ENCODE measurements at regions not wholly inside any gene's neighbourhood (a gene's known extent, or its start where the extent isn't known, plus 50 kb on each side); places are given as distances from the start of the nearest gene placed in this dataset.

GRCh38 chr15:29554531-29554930 is 267.7 kb downstream of the TJP1 start:
- DNase-seq (ENCODE audit: low read depth): no peak

- no peak for DNase-seq (ENCODE audit: low read depth)
Measured at GRCh38 chr15:29550834-29551465, 271.3 kb downstream of the TJP1 start.

DNA sequence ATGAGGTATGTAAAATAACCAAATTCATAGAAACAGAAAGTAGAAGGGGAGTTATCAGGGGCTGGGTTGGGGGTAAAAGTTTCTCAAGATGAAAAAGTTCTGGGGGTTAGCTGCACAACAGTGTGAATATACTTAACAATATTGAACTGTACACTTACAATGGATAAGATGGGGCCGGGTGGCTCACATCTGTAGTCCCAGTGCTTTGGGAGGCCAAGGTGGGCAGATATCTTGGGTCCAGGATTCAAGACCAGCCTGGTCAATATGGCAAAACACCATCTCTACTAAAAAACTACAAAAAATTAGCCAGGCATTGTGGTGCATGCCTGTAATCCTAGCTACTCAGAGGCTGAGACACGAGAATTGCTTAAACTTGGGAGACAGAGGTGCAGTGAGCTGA is 274.3 kb downstream of the TJP1 start:
- no peak for DNase-seq (ENCODE audit: low read depth)

GRCh38 chr15:29544513-29545128 is 275.0 kb upstream of the NSMCE3 start:
- DNase-seq (ENCODE audit: low read depth): no peak

- no peak for DNase-seq (ENCODE audit: low read depth)
Measured at GRCh38 chr15:29542994-29543393, 273.4 kb upstream of the NSMCE3 start.

DNA sequence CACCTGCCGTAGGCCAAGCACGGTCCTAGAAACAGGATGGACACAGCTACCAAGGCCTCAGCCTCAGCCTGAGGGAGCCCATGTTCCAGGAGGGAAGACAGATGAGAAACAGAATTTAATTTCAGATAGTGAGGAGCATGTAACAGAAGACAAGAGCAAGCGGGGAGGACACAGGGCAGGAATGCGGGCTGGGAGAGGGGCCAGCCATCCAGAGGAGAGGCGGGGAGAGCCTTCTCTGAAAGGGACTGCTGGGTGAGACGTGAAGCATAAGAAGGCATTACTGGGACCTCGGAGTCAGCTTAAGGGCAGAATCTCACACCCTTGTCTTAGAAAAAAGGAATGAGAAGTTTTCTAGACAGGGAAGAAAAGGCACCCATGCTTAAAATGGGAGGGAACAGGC is 271.7 kb upstream of the NSMCE3 start:
- no peak for DNase-seq (ENCODE audit: low read depth)

GRCh38 chr15:29540479-29540878 is 270.9 kb upstream of the NSMCE3 start:
- DNase-seq (ENCODE audit: low read depth): no peak

GRCh38 chr15:29539736-29540135 is 270.1 kb upstream of the NSMCE3 start:
- DNase-seq (ENCODE audit: low read depth): no peak

DNA sequence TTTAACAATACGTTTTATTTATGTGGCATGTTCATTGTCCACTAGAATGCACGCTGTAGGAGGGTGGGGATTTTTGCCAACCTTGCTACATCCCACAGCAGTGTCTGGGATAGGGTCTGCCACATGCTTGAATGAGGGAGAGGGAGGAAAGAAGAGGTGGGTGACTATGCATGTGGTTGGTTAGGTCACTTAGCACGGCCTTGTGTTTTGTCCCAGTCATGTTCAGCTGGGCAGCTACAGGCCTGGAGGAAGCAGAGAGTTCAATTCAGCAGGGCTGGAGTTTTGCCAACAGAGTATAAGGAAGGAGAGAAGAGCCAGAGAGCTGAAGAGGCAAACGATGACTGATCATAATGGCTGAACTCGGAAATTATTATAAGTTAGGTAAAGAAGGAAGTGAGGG is 268.4 kb upstream of the NSMCE3 start:
- DNase-seq (ENCODE audit: low read depth): no peak

DNA sequence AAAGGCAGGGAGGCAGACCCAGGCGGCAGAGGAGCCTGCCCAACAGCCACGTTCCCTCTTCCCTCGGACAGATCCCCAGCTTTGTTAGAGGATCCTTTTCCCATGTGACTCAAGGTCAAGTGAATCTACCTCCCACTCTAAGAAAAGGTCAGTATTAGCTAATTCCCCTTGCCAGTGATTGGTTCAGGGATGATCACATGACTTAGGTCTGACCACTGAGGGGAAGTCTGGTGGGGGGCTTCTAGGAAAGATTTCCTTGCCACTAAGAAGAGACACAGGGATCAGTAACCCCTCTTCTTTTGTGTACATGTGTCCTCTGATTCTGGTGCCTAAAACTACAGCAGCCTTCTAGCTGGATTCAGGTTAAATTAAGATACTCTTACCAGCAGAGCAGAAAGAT is 266.3 kb upstream of the NSMCE3 start:
- no peak for DNase-seq (ENCODE audit: low read depth)

GRCh38 chr15:29534378-29534777 is 264.8 kb upstream of the NSMCE3 start:
- no peak for DNase-seq (ENCODE audit: low read depth)

GRCh38 chr15:29533647-29534046 is 264.0 kb upstream of the NSMCE3 start:
- DNase-seq (ENCODE audit: low read depth): no peak

DNA sequence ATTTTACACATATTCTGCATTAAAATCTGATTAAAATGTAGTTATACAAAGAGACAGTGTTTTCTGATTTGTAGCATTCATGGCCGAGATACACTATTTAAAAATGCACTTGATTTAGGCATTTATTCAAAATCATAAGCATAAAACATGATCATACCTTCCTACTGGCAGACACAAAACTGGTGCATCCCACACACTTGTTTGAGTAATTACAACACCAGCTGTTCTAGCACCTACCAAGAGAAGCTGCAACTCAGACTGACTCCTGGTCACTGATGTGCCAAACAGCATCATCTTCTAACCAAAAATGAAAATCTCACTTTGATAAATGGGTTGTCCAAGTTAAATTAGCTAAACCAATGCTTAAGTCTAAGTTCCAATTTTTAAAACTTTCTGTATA is 262.7 kb upstream of the NSMCE3 start:
- no peak for DNase-seq (ENCODE audit: low read depth)

DNA sequence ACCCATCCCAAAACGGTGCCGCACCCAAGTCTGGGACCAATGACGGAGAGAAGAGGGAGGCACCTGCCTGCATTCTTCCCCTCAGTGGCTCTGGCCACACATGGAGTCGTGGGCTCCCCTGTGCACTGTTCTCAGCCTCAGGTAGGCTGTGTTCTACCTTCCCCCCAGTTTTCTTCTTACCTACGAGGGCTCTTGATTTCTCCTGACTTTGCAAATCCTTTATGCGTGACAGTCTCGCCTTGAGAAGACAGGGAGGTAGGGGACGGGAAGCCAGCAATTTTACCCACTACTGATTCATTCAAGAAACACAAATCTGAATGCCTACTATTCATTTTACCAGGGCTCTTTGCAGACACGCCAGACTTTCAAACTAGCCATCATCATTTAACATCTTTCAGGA is 261.3 kb upstream of the NSMCE3 start:
- no peak for DNase-seq (ENCODE audit: low read depth)

- no peak for DNase-seq (ENCODE audit: low read depth)
Measured at GRCh38 chr15:29529043-29529442, 259.4 kb upstream of the NSMCE3 start.

DNA sequence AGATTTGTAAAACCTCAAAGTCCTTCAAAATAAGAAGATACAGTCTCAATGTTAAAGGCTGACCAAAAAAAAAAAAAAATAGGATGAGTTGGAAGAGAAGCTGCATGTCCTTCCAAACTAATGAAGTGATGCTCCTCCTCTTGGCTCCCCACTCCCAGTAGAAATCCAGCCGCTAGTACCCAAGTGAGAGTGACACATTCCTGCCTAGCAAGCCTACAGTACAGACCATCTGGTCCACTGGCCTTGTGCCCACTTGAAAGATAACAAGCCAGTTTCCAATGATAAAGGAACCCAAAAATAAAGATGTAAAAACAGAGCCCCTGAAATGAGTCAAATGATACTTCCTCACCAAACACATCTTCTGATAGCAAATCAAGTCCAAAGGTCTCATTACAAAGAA is 258.7 kb upstream of the NSMCE3 start:
- no peak for DNase-seq (ENCODE audit: low read depth)

DNA sequence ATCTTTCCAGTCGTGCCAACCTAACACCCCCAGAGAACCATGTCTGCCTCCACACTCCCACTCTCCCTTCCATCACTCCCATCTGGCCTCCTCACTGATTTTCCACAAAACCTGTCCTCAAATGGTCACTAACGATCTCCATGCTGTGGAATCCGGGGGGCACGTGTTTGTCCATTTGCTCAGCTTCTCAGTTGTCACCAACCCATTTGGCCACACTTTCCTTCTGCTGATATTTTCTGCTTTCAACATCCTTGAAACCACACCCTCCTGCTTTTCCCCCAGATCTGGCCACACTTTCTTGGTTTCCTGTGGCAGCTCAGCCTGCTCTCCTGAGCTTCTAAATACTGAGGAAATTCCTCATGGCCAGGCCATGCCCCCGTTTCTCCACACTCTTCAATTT is 257.2 kb upstream of the NSMCE3 start:
- DNase-seq (ENCODE audit: low read depth): no peak

GRCh38 chr15:29522373-29523276 is 253.0 kb upstream of the NSMCE3 start:
- DNase-seq (ENCODE audit: low read depth): no peak

- DNase-seq (ENCODE audit: low read depth): no peak
Measured at GRCh38 chr15:29518442-29518841, 248.8 kb upstream of the NSMCE3 start.

DNA sequence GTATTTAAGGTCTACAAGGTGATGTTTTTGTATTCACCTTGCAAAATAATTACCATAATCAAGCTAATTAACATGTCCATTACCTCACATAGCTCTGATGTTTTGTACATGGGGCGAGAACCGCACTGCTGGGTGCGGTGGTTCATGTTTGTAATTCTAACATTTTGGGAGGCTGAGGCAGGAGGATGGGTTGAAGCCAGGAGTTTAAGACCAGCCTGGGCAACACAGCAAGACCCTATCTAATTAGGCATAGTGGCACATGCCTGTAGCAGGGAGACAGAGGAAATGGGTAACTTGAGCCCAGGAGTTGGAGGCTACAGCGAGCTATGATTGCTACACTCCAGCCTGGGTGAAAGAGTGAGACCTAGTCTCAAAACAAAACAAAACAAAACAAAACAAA is 248.2 kb upstream of the NSMCE3 start:
- DNase-seq (ENCODE audit: low read depth): no peak

- DNase-seq (ENCODE audit: low read depth): no peak
Measured at GRCh38 chr15:29516929-29517328, 247.3 kb upstream of the NSMCE3 start.

GRCh38 chr15:29514926-29515325 is 245.3 kb upstream of the NSMCE3 start:
- no peak for DNase-seq (ENCODE audit: low read depth)

DNA sequence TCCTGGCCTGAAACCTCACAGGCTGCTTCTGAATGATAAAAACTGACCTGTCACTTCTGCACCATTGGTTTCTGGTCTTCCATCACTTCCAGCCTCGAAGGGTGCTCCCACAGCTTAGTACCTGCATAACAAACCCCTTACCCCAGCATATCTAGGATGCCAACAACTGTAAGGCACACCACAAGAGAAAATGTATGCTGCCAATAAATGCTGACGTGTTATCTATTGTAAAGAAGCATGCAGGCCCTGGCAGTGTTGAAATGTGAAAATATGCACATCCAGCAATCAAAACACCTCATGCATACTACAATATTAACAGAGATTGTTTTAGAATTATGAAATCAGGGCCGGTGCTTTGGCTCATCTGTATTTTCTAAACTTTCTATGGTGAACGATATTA is 242.0 kb upstream of the NSMCE3 start:
- no peak for DNase-seq (ENCODE audit: low read depth)

Data from CMK (cell line).